Peyer's patch (tissue), 4 donors: ENCODE measurements at regions not wholly inside any gene's neighbourhood (a gene's known extent, or its start where the extent isn't known, plus 50 kb on each side); places are given as distances from the start of the nearest gene placed in this dataset.
"Not testable (repeated sequence)": the region's sequence is repeated elsewhere in the genome, so short reads cannot be mapped to it uniquely, and the experiment has no call there.

Experiments
- POLR2A ChIP-seq, 2 donors: fragments of 450-650 bp; IDR thresholded peaks; one replicate each; pipeline ENCODE4 v1.5.1; 2017; ENCODE audit warnings: antibody characterized with exemption in 2 of 2, mild to moderate bottlenecking in 2 of 2, moderate library complexity in 2 of 2
- TF ChIP-seq, protein P1 (sequence below), 6 experiments: fragments of 450-650 bp in 4 of 6; fragments of 200-600 bp in 2 of 6; sonication (generic) in 1 of 6; IDR thresholded peaks; one replicate each; pipeline ENCODE4 v1.5.1; 2017 to 2019; ENCODE audit warnings: antibody characterized with exemption in 6 of 6, mild to moderate bottlenecking in 3 of 6, moderate library complexity in 1 of 6

DNA sequence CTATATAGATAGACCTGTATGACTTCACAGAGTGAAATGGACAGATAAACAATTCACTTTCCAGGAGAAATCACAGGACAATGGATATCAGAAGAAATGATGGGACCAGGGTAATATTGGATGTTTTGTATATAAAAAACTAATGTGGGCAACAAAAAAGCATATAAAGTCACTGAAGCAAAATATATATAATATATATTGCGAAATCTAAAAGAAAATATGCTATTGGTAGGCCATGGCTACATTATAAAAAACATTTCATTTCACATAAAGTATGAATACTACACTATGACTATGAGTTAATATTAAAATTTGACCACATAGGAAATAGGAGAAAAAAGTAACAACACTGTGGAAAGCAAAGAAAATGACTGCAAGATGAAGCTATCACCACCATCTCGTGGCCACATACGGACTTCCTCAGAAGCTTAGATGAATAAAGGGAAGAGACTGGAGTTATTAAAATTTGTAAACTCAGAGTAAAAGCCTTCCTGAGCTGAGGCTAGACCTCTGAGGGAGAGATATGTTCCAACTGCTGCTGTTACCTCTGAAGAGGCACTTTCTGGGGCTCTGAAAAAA lies 115.8 kb downstream of the SYT15B start:
- TF ChIP-seq, protein P1, sequence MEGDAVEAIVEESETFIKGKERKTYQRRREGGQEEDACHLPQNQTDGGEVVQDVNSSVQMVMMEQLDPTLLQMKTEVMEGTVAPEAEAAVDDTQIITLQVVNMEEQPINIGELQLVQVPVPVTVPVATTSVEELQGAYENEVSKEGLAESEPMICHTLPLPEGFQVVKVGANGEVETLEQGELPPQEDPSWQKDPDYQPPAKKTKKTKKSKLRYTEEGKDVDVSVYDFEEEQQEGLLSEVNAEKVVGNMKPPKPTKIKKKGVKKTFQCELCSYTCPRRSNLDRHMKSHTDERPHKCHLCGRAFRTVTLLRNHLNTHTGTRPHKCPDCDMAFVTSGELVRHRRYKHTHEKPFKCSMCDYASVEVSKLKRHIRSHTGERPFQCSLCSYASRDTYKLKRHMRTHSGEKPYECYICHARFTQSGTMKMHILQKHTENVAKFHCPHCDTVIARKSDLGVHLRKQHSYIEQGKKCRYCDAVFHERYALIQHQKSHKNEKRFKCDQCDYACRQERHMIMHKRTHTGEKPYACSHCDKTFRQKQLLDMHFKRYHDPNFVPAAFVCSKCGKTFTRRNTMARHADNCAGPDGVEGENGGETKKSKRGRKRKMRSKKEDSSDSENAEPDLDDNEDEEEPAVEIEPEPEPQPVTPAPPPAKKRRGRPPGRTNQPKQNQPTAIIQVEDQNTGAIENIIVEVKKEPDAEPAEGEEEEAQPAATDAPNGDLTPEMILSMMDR (IDR thresholded peaks at IDR 0.05): not testable (repeated sequence)
- not testable (repeated sequence) for TF ChIP-seq POLR2A (IDR thresholded peaks at IDR 0.05)
